NCI-H1694 treated with DMSO at 0.1 percent for 48 hours (cell line): ENCODE measurements at regions not wholly inside any gene's neighbourhood (a gene's known extent, or its start where the extent isn't known, plus 50 kb on each side); places are given as distances from the start of the nearest gene placed in this dataset.

Experiments
- DNase-seq: peaks from one replicate; lab custom pipeline; 2025; lab: John Stamatoyannopoulos, UW

DNA sequence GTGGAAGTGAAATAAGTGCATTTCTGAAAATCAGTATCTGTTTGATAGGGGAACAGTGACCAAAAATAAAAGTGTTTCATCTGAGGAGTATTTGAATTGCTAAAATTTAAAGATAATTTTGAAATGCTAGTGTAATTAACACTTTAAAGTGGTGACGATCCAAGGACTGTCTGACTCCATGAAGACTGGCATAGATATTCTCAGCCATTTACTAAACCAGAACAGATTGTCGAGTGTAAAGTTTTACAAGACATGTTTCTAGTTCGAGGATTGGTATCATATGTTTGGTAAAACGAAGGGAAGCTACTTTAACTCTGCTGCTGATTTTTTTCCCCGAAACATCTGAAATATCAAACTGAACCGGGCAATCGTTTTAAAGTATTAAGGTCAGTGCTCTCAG, 417.9 kb downstream of the EPHA4 start:
- no peak for DNase-seq

DNA sequence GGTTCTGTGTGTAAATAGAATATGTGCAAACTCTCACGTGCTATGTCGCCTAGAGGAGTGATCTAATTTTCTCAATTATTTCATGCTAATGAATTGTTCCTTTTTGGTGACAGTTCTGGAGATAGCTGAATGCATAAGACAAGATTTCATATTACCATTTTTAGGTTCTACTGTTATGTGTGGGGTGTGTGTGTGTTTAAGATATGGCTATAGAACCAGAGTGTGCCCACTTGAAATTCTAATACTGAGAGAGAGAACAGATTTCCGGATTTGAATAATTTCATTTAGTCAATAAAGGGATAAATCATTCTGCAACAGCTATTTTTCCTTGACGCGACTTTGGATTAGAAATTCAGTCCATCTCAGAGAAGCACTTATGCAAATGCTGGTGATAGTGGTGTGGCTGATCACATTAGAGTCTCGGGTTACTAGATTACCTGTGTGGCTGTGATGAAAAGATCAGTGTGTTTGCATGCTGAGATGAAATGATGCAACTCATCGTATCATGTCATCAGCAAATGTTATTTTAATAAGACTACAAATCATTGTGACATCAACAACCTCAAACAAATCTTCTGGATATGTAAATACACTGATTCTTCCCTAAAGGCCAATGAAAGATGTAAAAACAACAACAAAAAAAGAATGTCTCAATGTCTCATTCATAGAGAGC, 415.9 kb downstream of the EPHA4 start:
- DNase-seq: no peak

DNA sequence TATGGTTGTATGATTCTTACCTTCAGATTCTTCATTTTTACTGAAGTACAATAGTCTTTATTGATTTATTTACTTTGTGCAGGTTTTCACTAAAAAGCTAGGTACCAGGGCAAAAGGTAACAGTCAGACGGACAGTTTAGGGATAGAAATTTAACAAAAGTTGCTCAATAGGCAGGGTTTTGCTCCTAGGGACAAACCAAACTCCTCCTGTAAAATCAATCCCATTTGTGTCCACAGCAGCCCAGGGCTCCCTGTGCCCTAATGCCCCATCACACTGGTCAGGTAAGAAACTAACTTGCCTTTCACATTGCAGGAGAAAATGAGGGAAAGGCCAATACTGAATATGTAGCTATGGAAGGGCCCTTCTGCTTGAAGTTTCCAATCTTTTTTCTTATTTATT, 410.9 kb downstream of the EPHA4 start:
- no peak for DNase-seq

DNA sequence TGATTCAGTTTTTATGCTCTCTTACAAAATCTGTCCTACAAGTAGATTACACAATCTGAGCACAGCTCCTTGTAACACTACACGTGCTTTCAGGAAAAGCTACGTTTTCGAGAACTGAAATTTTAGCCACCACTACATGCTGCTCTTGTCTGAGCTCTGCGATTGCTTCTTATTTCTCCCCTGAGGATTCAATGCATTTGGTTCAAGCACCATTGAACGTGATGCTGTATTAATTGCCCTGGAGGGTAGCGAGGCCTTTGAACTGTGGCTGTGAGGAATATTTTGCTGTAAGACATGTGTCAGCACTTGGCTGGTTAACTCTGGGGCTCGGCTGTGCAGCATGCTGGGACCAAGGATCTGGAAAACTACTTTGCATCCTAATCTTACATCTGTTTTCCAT, 405.8 kb downstream of the EPHA4 start:
- no peak for DNase-seq

DNA sequence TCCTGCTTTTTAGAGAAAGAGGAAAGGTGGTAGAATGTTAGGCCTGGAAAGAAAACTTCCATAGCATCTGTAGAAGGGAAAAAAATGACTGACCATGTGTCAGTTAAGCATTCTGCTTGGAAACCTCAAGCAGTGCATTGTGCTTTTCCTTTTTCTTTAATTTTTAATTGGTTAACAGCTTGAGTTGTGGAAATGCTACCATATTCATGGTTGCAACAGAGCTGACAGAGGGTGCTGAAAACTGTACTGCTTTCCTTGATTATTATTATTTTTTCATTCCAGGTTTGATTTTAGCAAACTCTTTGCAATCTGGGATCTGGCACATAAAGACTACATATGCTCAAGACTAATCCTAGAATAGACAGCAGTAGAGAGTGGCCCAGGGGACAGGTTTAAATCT, 404.5 kb downstream of the EPHA4 start:
- no peak for DNase-seq

DNA sequence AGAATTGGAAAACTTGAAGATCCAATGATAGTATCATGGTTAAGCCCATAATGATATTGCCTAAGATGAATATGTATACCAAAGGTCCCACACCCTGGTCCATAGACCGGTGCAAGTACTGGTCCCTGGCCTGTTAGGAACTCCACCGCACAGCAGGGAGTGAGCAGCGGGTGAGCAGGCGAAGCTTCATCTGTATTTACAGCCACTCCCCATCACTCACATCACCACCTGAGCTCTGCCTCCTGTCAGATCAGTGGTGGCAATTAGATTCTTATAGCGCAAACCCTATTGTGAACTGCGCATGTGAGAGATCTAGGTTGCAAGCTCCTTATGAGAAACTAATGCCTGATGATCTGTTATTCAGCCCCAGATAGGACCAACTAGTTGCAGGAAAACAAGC, 402.4 kb downstream of the EPHA4 start:
- no peak for DNase-seq

DNA sequence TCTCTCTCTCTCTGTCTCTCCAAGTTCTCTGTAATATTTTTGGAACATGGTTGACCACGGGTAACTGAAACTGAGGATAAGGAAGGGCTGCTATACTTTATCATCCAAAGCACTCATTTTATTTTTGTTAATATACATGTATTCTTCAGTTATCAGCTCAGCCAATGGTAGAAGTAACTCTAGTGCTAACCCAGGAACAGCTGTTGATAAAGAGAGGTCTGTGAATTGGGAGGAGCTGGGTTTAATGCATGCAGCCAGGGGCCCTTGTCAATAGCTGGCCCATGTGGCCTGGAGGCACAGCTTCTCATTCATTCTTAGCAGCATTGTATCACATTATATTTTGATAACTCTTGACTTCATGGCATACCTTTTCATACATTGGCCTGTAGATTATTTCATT, 401.6 kb downstream of the EPHA4 start:
- DNase-seq: no peak

DNA sequence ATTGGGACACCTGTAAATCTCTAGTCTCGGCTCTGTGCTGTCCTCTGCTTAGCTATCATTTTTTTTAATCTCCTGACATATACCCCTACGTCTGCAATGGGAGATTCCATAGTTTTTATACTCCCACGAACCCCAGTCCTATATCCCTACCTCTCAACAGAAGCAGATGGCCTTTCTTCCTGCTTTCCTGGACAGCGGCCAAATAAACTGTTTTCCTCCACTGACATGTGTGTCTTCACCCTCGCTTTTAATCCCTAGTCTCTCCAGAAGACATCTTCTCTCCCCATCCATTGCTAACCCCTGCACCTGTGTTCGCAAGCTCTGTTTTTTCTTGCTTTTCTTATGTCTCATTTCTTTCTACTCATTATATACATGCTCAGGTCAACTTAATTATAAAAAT, 395.4 kb downstream of the EPHA4 start:
- peak; percentile 81 for DNase-seq

DNA sequence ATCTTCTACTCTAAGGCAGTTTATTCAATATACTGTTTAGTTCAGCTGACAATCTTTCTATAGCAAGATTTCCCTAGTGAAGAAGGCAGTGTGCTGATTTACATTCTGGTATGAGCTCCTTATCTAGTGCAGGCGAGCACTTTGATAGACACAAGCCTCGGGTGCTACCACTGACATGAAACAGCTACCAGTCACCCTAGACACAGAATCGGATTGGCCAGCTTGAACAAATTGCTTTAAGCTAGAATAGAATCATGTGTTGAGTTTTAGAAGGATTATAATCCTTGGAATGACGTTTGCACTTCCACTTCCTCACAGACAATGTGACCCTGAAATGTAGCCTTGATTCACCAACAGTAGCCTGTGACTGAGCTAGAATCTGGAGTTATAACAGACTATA, 394.0 kb downstream of the EPHA4 start:
- DNase-seq: no peak

DNA sequence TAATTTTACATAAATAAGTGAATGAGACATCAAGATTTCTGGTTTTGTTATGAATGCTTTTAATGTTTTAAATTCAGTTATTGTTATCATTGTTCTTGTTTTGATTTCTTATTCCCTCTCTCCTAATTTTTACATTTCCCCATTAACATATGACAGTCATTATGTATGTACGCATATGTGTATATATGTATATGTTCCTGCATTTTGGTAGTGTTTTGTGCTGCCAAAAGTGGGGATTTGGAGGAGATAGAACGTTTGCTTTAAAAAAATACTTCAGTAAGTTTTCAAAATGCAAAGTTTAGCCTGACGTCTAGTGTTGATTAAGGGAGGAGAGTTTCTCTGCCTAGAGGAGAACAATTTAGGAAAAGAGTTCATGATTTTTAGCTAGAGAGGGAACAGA, 385.2 kb downstream of the EPHA4 start:
- no peak for DNase-seq

DNA sequence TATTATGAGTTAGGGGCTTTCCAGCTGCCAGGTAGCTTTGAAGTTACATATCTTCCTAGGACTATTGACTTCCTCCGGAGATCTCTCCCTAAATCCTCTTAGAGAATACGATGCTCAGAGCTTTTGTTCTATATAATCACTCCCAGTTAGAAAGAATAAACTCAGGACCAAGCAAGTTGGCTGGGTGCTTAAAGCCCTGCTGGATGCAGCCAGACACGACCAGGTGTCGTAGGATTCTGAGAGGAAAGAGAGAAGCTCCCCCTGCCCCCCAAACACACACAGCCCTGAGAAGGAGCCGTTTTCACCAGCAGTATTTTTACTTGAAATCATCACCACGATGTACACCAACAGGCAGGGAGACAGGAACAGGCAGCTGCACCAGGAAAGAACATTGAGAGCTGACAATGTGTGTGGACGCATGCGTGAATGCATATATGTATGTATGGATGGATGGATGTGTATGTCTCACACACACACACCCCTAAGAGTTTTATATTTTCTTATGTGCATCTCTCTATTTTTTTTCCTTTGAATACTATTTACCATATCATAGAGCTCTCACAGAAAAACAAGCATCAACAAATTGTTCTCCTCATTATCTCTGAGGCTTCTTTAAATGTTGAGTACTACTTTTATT, 382.6 kb downstream of the EPHA4 start:
- DNase-seq: no peak

DNA sequence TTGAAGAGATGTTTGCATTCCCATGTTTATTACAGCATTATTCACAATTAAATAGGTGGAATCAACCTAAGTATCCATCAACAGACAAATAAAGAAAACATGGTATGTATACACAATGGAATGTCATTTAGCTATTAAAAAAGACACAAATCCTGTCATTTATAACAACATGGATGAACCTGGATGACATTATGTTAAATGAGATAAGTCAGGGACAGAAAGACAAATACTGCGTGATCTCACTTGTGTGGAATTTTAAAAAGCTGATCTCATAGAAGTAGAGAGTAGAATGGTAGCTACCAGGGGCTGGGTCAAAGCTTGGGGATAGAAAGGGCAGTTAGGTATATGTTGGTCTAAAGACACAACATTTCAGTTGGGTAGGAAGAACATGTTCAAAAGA, 376.3 kb downstream of the EPHA4 start:
- DNase-seq: no peak

DNA sequence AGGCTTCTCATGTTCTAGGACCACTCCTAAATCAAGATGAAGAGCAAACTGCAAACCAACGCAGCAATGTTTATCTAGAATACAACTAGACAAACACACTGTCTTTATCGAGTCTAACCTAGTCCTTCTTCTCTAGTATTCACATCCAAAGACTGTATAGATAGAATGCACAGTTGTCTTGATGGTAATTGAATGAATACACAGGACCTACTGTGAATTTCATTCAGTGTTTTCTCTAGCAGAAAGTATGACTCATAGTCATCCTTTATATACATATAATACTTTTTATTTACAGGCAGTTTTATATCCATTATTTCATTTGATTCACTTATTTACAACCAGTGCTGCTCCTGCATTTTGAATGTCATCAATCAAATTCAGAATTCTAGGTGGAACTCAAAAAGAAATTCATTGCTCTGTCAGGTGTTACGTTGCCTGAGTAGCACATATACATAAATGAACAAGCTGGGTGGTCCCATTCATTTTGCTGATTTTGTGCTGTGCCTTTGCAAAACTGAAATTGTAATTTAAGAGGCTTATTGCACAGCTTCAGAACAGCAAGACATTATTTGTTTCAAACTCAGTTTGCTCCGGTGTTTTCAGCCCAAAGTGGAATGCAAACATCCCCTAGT, 374.8 kb downstream of the EPHA4 start:
- no peak for DNase-seq

DNA sequence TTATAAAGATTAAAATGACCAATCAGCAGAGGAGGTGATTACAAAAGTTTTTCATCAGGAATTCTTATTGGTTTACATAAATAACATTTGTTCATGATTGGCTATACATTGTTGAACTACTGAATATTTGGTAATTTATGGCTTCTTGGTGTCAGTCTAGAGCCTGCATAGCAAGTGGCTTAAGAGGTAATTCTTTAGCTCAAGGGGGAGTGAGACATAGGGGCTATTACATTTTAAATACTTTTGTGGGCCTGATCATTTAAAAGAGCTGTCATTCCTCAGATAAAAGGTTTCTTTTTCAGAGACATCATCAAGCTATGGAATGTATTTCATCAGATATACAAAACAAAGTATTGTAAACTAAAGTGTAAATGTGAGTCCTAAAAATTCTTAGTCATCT, 373.8 kb downstream of the EPHA4 start:
- DNase-seq: no peak

DNA sequence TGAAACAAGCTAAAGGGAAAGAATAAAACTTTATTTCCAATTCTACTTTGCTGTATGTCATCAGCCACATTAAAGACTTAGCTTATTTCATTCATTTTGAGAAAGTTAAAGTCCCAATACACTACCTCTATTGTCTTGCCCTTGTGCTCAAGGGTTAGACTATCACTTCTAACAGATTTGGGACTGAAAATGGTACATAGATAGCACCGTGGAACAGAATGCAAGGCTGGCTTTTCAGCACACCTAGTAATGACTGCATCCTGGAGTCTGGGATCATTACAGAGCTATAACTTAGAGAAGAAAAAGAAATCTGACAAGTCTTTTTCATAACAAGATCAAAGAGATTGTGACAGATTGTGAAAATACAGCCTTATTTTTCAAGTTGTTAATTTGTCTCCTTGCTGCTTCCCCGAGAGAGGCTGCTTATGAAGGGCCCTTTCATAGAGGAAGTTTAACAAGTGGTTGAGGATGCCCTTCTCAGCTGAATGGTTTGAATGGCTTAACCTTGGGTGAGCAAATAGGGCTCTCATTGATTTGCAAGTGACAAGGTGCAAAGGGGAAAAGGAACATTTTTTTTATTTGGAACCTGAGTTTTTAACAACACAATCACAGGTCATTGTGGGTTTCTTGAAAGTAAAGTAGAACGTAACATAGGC, 371.8 kb downstream of the EPHA4 start:
- no peak for DNase-seq

DNA sequence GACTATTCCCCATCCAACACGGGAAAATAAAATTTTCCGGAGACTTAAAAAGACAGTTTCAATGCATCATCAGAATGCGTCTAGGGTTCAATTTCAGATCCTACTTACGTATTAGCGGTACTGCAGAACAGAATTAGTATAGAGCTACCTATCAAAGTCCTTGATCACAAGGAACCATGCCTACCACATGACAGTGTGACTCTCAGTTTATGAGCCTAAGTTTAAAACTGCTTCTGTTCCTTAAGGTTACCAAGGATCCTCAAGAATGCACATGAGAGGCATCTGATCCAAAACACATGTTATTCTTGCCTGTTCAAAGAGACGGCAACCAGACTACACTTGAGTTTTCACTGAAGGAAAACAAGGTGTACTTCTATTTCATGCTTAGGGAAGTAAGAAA, 369.7 kb downstream of the EPHA4 start:
- DNase-seq: no peak

DNA sequence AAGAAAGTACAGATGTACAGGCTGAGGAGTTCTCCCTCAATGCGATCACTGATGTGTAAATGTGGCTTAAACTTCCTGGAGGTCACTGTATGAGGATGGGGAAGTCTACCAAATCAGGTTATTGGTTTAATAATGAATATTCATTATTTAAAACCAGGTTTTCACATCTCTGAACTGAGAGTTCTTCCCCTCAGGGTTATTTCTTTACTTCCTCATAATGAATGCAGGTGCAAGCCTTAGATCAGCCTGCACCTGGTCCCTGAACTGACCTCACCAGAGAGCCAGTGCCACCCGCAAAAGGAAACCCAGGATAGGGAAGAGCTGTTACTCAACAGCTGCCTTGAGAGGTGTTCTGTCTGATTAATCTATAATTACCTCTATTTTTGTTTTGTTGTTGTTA, 369.0 kb downstream of the EPHA4 start:
- no peak for DNase-seq

DNA sequence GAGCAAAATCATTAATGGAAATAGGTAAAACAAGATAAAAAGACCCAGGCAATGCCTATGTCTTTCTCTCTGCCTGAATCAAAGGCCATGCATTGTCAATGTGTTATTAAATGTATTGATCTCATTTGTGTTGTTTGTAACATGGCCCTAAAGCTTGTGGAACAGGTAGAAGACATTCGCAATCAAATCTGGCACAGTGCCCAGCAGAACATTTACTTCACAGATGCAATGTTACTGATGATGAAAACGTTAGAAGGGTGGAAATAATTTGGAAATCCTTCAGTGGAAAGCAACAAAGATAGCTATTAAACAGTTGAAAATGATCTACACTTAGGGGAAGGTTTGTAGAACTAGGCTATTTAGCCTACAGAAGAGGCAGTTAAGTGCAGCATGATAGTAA, 368.2 kb downstream of the EPHA4 start:
- DNase-seq: peak; percentile 49

DNA sequence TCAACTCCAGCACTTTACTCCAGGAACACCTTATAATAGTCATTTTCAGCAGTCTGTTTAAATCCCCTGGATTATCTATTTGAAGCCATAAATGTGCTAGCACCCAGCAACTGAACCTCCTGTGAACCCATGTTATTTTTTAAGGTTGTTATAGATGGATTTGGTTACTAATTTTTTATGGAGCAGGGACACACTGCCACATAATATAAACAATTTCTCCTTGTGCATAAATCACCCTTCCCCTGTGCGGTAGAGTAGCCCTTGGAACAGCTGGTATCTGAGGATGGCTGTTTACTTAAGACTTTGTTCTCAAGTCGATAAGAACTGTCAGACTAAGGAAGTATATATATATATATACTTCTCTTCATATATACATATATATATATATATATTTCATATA, 367.4 kb downstream of the EPHA4 start:
- no peak for DNase-seq

DNA sequence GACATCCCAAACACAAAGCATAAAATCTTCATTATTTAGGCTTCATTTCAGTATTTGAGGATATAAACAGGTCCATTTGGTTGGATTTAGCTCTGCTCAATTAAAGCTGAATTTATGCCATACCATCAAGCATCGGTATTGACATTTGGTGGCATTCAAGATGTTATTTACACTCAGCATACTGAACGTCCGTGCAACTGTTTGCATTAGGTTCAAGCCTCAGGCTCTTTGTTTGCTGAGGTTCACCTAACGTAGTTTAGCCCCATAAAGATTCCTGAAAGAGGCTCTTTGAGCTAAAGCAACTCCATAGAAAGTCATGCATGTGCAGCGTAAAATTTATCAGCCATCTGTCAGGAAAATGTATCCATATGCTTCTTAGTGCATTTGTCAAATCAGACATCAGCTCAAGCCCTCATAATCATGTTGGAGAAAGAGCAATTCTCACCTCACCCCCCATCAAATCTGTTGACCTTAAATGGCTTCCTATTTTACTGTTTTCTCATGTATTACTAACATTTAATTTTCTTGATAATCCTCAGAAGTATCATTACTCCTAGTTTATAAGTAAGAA, 366.9 kb downstream of the EPHA4 start:
- DNase-seq: peak; percentile 99

DNA sequence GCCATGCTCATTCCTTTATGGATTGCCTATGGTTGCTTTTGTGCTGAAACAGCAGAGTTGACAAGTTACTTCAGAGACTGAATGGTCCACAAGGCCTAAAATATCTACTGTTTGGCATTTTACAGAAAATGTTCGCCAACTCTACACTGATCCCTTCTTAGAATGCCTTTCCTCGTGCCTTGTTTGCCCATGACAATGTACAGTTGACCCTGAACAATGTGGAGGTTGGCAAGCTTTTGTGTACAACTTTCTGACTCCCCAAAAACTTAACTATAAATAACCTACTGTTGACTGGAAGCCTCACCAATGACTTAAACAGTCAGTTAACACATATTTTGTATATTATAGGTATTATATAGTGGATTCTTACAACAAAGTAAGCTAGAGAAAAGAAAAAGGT, 361.4 kb downstream of the EPHA4 start:
- DNase-seq: no peak

DNA sequence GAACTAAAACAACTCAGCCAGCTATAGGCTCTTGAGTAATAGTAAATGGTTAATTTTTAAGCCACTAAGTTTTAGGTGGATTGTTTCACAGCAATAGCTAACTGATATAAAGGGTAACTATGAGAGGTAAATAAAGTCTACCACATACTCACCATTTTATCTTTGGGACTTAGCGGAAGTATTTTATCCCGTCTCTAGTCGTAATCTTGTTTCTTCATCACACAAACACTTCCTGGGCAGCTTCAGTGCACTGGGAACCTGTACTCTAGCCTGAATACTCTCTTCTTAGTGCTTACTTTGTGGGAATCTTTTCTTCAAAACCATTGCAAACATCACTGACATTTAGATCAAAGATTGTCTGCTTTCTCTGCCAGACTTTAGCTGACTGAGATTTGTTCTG, 360.5 kb downstream of the EPHA4 start:
- DNase-seq: no peak

DNA sequence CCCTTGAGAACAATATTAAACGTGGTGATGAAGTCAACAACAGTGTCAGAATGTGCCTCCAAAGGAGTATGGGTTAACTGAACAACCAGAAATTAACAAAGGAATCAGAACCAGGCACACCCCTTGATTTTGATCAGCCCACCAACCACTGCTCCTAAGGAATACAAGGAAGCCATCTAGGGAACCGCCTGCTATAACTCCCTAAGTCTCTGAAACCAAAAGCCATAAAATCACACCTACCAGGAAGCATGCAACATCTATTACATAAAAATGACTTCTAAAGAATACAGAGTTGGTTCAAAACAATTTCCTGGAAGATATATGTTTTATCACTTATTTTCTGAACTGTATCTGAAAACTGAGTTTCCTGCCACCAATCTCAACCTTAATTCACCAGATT, 360.0 kb downstream of the EPHA4 start:
- DNase-seq: no peak
